MM.1S (cell line): ENCODE measurements at regions not wholly inside any gene's neighbourhood (a gene's known extent, or its start where the extent isn't known, plus 50 kb on each side); places are given as distances from the start of the nearest gene placed in this dataset.

Source experiments
- DNase-seq: peaks from one replicate; pipeline ENCODE4 v3.0.0-alpha.2; 2015
- H2AFZ ChIP-seq: fragments of 300-600 bp; sonication (generic); 2 replicates; pipeline ENCODE4 v1.6.0; 2016; ENCODE audit warnings: antibody characterized with exemption, low read length
- H3F3A ChIP-seq: fragments of 300-600 bp; sonication (generic); 2 replicates; pipeline ENCODE4 v1.6.1; 2016; ENCODE audit warnings: mild to moderate bottlenecking, antibody characterized with exemption, low read length, moderate library complexity, mixed read lengths; ENCODE audit not compliant: insufficient read depth
- H3K27ac ChIP-seq: fragments of 300-600 bp; sonication (generic); 2 replicates; pipeline ENCODE4 v1.5.1; 2016; ENCODE audit warnings: mild to moderate bottlenecking, low read length
- H3K27me3 ChIP-seq: fragments of 300-600 bp; sonication (generic); replicated peaks from 2 replicates; pipeline ENCODE4 v1.6.0; 2016; ENCODE audit warnings: low read length; ENCODE audit not compliant: insufficient read depth
- H3K36me3 ChIP-seq: fragments of 300-600 bp; sonication (generic); replicated peaks from 2 replicates; pipeline ENCODE4 v1.6.1; 2016; ENCODE audit warnings: mild to moderate bottlenecking, low read length, mixed read lengths; ENCODE audit not compliant: insufficient read depth
- H3K4me1 ChIP-seq: fragments of 300-600 bp; sonication (generic); 2 replicates; pipeline ENCODE4 v1.6.1; 2016; ENCODE audit warnings: low read length, mixed read lengths
- H3K4me2 ChIP-seq: fragments of 300-600 bp; sonication (generic); 2 replicates; pipeline ENCODE4 v1.6.0; 2016; ENCODE audit warnings: low read depth, low read length
- H3K4me3 ChIP-seq: fragments of 300-600 bp; sonication (generic); 2 replicates; pipeline ENCODE4 v1.5.1; 2016; ENCODE audit warnings: low read length, mixed read lengths
- H3K79me2 ChIP-seq: fragments of 300-600 bp; sonication (generic); 2 replicates; pipeline ENCODE4 v1.6.1; 2016; ENCODE audit warnings: mixed run types, low read length, mixed read lengths
- H3K9ac ChIP-seq: fragments of 300-600 bp; sonication (generic); 2 replicates; pipeline ENCODE4 v1.6.1; 2016; ENCODE audit warnings: low read length, mixed read lengths
- H3K9me2 ChIP-seq: fragments of 300-600 bp; sonication (generic); replicated peaks from 2 replicates; pipeline ENCODE4 v1.6.1; 2016; ENCODE audit warnings: mild to moderate bottlenecking, low read length, mixed read lengths; ENCODE audit not compliant: insufficient read depth
- H3K9me3 ChIP-seq: fragments of 300-600 bp; sonication (generic); replicated peaks from 2 replicates; pipeline ENCODE4 v1.6.1; 2016; ENCODE audit warnings: mild to moderate bottlenecking, low read length, mixed read lengths; ENCODE audit not compliant: insufficient read depth
- H4K20me1 ChIP-seq: fragments of 300-600 bp; sonication (generic); 2 replicates; pipeline ENCODE4 v1.6.1; 2016; ENCODE audit warnings: mild to moderate bottlenecking, low read length, moderate library complexity, mixed read lengths; ENCODE audit not compliant: insufficient read depth
- EZH2 ChIP-seq: fragments of 300-600 bp; sonication (generic); optimal IDR thresholded peaks from 2 replicates; pipeline ENCODE3; 2017; ENCODE audit warnings: low read depth, mild to moderate bottlenecking, antibody characterized with exemption, low read length, mixed read lengths
- EZH2phosphoT487 ChIP-seq: fragments of 300-600 bp; sonication (generic); IDR thresholded peaks from 2 replicates; pipeline ENCODE4 v1.6.1; 2018; ENCODE audit warnings: antibody characterized with exemption, low read length
- TF ChIP-seq, protein P1 (sequence below): fragments of 300-600 bp; sonication (generic); IDR thresholded peaks from 2 replicates; pipeline ENCODE4 v1.5.1; 2016; ENCODE audit warnings: antibody characterized with exemption, low read length, mixed read lengths

DNA sequence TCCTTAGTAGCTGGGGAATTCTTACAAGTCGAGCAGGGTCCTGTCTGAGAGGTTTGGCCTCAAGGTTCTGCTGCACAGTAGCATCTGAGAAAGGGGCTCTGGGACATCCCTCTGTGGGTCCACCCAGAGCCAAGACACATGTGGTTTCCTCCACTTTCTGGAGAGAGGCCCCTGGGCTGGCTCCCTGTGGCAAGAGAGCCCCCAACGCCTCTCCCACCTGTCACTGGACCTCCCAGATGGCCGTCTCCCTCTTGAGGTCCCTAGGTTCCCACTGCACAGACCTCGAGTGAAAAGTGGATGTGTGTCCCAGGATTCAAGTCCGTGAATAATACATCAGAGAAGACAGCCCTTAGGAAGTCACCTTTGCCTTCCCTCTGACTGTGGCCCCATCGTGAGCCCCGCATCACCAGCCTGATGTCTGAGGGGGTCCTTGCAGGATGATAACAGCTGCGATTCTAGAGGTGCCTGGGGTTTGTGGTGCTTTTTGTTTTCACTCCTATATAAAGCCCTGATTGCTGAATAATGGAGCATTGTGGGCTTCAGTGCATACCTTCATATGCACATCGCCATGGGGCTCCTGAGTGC is 319.0 kb downstream of the GLRX3 start:
- Histone ChIP-seq H3K27me3 (no peaks in the 10 kb centered on the region), H3K4me3 (no peak overlapping the region), H4K20me1 (no peaks in the 10 kb centered on the region), H3F3A (no peaks in the 10 kb centered on the region), H3K9ac (no peak overlapping the region), H2AFZ (no peak overlapping the region), H3K36me3 (no peaks in the 10 kb centered on the region), H3K4me2 (no peak overlapping the region), H3K9me3 (no peaks in the 10 kb centered on the region), H3K79me2 (no peaks in the 10 kb centered on the region), H3K4me1 (no peaks in the 10 kb centered on the region), H3K27ac (no peak overlapping the region), H3K9me2 (no peaks in the 10 kb centered on the region)
- TF ChIP-seq EZH2 (no peak), EZH2phosphoT487 (no peak)
- TF ChIP-seq, protein P1, sequence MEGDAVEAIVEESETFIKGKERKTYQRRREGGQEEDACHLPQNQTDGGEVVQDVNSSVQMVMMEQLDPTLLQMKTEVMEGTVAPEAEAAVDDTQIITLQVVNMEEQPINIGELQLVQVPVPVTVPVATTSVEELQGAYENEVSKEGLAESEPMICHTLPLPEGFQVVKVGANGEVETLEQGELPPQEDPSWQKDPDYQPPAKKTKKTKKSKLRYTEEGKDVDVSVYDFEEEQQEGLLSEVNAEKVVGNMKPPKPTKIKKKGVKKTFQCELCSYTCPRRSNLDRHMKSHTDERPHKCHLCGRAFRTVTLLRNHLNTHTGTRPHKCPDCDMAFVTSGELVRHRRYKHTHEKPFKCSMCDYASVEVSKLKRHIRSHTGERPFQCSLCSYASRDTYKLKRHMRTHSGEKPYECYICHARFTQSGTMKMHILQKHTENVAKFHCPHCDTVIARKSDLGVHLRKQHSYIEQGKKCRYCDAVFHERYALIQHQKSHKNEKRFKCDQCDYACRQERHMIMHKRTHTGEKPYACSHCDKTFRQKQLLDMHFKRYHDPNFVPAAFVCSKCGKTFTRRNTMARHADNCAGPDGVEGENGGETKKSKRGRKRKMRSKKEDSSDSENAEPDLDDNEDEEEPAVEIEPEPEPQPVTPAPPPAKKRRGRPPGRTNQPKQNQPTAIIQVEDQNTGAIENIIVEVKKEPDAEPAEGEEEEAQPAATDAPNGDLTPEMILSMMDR = no peak
- DNase-seq = no peak

- Histone ChIP-seq H3K9ac (no peak overlapping the region), H3K27me3 (no peaks in the 10 kb centered on the region), H2AFZ (no peak overlapping the region), H3K4me1 (no peaks in the 10 kb centered on the region), H4K20me1 (no peaks in the 10 kb centered on the region), H3K27ac (no peak overlapping the region), H3K79me2 (no peaks in the 10 kb centered on the region), H3K4me2 (no peak overlapping the region), H3F3A (no peaks in the 10 kb centered on the region), H3K36me3 (no peaks in the 10 kb centered on the region), H3K4me3 (no peak overlapping the region), H3K9me3 (no peaks in the 10 kb centered on the region), H3K9me2 (no peaks in the 10 kb centered on the region)
- no peak for DNase-seq
- no peak for TF ChIP-seq EZH2
- TF ChIP-seq EZH2phosphoT487 = no peak
- TF ChIP-seq, protein P1 = no peak
Measured at GRCh38 chr10:130455791-130456190, 319.6 kb downstream of the GLRX3 start.

- no peak overlapping the region for H3K4me2 ChIP-seq
- TF ChIP-seq EZH2 (no peak), EZH2phosphoT487 (no peak)
- TF ChIP-seq, protein P1 = no peak
- no peaks in the 10 kb centered on the region for H3K27me3 ChIP-seq
- H3F3A ChIP-seq = no peaks in the 10 kb centered on the region
- H3K9ac ChIP-seq = no peak overlapping the region
- H3K9me3 ChIP-seq = no peaks in the 10 kb centered on the region
- no peaks in the 10 kb centered on the region for H3K79me2 ChIP-seq
- no peaks in the 10 kb centered on the region for H4K20me1 ChIP-seq
- no peaks in the 10 kb centered on the region for H3K4me1 ChIP-seq
- H3K36me3 ChIP-seq = no peaks in the 10 kb centered on the region
- H2AFZ ChIP-seq = no peak overlapping the region
- H3K27ac ChIP-seq = no peak overlapping the region
- no peak for DNase-seq
- H3K4me3 ChIP-seq = no peak overlapping the region
- H3K9me2 ChIP-seq = no peaks in the 10 kb centered on the region
Measured at GRCh38 chr10:130456616-130457015, 320.4 kb downstream of the GLRX3 start.
